NCI-H226 (cell line): ENCODE measurements at regions not wholly inside any gene's neighbourhood (a gene's known extent, or its start where the extent isn't known, plus 50 kb on each side); places are given as distances from the start of the nearest gene placed in this dataset.

Source experiments
- DNase-seq: peaks from one replicate; pipeline ENCODE4 v3.0.0-alpha.2; 2015

- no peak for DNase-seq
Observed at GRCh38 chr7:47145186-47145725, 436.7 kb downstream of the TNS3 start.

- peak; percentile 23 for DNase-seq
Observed at GRCh38 chr7:47143339-47143738, 438.6 kb downstream of the TNS3 start.

- DNase-seq = no peak
Observed at GRCh38 chr7:47142867-47143175, 439.1 kb downstream of the TNS3 start.

- DNase-seq = no peak
Observed at GRCh38 chr7:47142169-47142866, 439.6 kb downstream of the TNS3 start.

- no peak for DNase-seq
Observed at GRCh38 chr7:47132471-47132870, 449.4 kb downstream of the TNS3 start.

- no peak for DNase-seq
Observed at GRCh38 chr7:47128700-47129099, 453.2 kb downstream of the TNS3 start.

GRCh38 chr7:47125529-47125928 is 456.4 kb downstream of the TNS3 start:
- DNase-seq = no peak

- DNase-seq = no peak
Observed at GRCh38 chr7:47119261-47119865, 462.5 kb downstream of the TNS3 start.

- DNase-seq = no peak
Observed at GRCh38 chr7:47104206-47104549, 477.7 kb downstream of the TNS3 start.

GRCh38 chr7:47103498-47104205 is 478.3 kb downstream of the TNS3 start:
- no peak for DNase-seq

GRCh38 chr7:47102331-47102841 is 479.5 kb downstream of the TNS3 start:
- no peak for DNase-seq

- DNase-seq = peak; percentile 69
Observed at GRCh38 chr7:47100817-47101435, 481.0 kb downstream of the TNS3 start.

- no peak for DNase-seq
Observed at GRCh38 chr7:47100148-47100816, 481.6 kb downstream of the TNS3 start.

GRCh38 chr7:47097431-47097830 is 484.5 kb downstream of the TNS3 start:
- no peak for DNase-seq

- no peak for DNase-seq
Observed at GRCh38 chr7:47095946-47096345, 486.0 kb downstream of the TNS3 start.

GRCh38 chr7:47094462-47094861 is 487.4 kb downstream of the TNS3 start:
- no peak for DNase-seq

- DNase-seq = no peak
Observed at GRCh38 chr7:47093320-47094234, 488.3 kb downstream of the TNS3 start.

- no peak for DNase-seq
Observed at GRCh38 chr7:47092336-47092735, 489.6 kb downstream of the TNS3 start.

- peak; percentile 32 for DNase-seq
Observed at GRCh38 chr7:47091141-47091540, 490.8 kb downstream of the TNS3 start.

- no peak for DNase-seq
Observed at GRCh38 chr7:47089461-47089860, 492.4 kb downstream of the TNS3 start.

- no peak for DNase-seq
Observed at GRCh38 chr7:47089068-47089417, 492.9 kb downstream of the TNS3 start.
